ENCODE measurements at regions not wholly inside any gene's neighbourhood (a gene's known extent, or its start where the extent isn't known, plus 50 kb on each side); places are given as distances from the start of the nearest gene placed in this dataset.

DNA sequence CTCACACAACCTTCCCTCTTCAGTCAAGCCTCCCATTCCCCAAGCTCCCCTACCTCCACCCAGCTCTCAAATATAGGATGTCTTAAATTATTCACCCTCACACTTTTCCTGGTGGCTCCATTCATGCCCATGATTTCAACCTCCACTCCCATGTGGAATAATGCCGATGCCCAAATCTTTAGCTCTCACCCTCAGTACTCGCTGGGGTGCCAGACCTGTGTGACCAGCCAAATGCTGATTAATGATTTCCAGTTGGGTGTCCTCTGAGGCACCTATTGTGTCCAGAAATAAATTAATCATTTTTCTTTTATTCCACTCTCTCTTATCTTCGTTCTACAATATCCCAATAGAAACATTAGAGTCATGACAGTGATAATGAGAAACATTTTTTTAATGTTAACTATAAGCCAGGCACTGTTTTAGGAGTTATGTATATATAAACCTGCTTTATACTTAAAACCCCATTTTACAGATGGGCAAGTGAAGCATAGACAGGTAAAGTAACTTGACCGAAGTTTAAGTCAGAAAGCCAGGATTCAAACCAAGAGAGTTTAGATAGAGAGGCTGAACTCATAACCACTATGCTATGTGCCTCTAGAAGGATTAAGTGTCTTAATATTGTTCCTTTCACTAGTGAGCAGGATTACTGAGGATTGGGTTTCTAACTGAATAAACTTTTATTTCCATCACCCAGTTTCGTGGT is 209.7 kb downstream of the DUSP10 start:
- no peak for DNase-seq (ENCODE audit: low read depth, low spot score)
- no peak overlapping the region for H3K9ac ChIP-seq (replicated peaks; ENCODE audit: extremely low read depth, insufficient read depth, low read length)
- no peak overlapping the region for H2AFZ ChIP-seq (ENCODE audit: low read depth, low read length)
- POLR2A ChIA-PET: no interaction called here
- TF ChIP-seq GATA2 (IDR thresholded peaks at IDR 0.05; ENCODE audit: insufficient read depth, insufficient read length, low read depth, low read length): no peak
- TF ChIP-seq JUN (IDR thresholded peaks at IDR 0.05; ENCODE audit: borderline replicate concordance, insufficient read depth, insufficient read length, low read depth): no peak
- TF ChIP-seq FOS (IDR thresholded peaks at IDR 0.05; ENCODE audit: borderline replicate concordance, insufficient read depth, low read length): no peak
- TF ChIP-seq, protein P1, sequence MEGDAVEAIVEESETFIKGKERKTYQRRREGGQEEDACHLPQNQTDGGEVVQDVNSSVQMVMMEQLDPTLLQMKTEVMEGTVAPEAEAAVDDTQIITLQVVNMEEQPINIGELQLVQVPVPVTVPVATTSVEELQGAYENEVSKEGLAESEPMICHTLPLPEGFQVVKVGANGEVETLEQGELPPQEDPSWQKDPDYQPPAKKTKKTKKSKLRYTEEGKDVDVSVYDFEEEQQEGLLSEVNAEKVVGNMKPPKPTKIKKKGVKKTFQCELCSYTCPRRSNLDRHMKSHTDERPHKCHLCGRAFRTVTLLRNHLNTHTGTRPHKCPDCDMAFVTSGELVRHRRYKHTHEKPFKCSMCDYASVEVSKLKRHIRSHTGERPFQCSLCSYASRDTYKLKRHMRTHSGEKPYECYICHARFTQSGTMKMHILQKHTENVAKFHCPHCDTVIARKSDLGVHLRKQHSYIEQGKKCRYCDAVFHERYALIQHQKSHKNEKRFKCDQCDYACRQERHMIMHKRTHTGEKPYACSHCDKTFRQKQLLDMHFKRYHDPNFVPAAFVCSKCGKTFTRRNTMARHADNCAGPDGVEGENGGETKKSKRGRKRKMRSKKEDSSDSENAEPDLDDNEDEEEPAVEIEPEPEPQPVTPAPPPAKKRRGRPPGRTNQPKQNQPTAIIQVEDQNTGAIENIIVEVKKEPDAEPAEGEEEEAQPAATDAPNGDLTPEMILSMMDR (IDR thresholded peaks at IDR 0.05; ENCODE audit: extremely low read depth in 1 of 2, insufficient read depth in 1 of 2, low read depth in 1 of 2, low read length in 2 of 2): no peak
- TF ChIP-seq, protein P2, sequence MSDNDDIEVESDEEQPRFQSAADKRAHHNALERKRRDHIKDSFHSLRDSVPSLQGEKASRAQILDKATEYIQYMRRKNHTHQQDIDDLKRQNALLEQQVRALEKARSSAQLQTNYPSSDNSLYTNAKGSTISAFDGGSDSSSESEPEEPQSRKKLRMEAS (IDR thresholded peaks at IDR 0.05; ENCODE audit: insufficient read depth, insufficient read length): no peak
- no peak for TF ChIP-seq POLR2A (IDR thresholded peaks at IDR 0.05; ENCODE audit: low read depth, low read length)
- TF ChIP-seq EZH2 (IDR thresholded peaks at IDR 0.05; ENCODE audit: borderline replicate concordance, low read depth, low read length, severe bottlenecking): no peak
- TF ChIP-seq POLR2AphosphoS5 (IDR thresholded peaks at IDR 0.05; ENCODE audit: insufficient read depth, low read depth, low read length): no peak
- BruUV-seq (replicated peaks): no TSS peak
- FAIRE-seq: no peak
- H3K4me1 ChIP-seq (ENCODE audit: control insufficient read depth, extremely low read depth, insufficient read depth, low read length): no peaks in the 10 kb centered on the region
- H3K4me2 ChIP-seq (ENCODE audit: insufficient read depth, low read length): no peak overlapping the region
- intact Hi-C loops (cut with micrococcal nuclease) (no loop called here), dilution Hi-C loops (cut with MboI; ENCODE audit: extremely low pct_ligation_motif_present, low sequenced_read_pairs) (no loop called here)
- H4K20me1 ChIP-seq (replicated peaks; ENCODE audit: control insufficient read depth, extremely low read depth, insufficient read depth, low read length): no peaks in the 10 kb centered on the region
- H3K9me3 ChIP-seq (replicated peaks; ENCODE audit: control insufficient read depth, insufficient read depth, low read length): no peaks in the 10 kb centered on the region
- no peaks in the 10 kb centered on the region for H3K79me2 ChIP-seq (ENCODE audit: control insufficient read depth, insufficient read depth, low read length)
- no peak overlapping the region for H3K4me3 ChIP-seq (replicated peaks in 1 of 3; ENCODE audit: insufficient read depth in 1 of 3, low read depth in 1 of 3, low read length in 3 of 3)
- CTCF ChIA-PET: no interaction called here
- no peaks in the 10 kb centered on the region for H3K36me3 ChIP-seq (ENCODE audit: control insufficient read depth in 2 of 2, extremely low read depth in 1 of 2, insufficient read depth in 2 of 2, low read length in 2 of 2)
- H3K9me1 ChIP-seq (replicated peaks; ENCODE audit: control insufficient read depth, extremely low read depth, insufficient read depth, low read length): no peaks in the 10 kb centered on the region
- no peaks in the 10 kb centered on the region for H3K27me3 ChIP-seq (ENCODE audit: control insufficient read depth in 2 of 2, insufficient read depth in 2 of 2, low read length in 2 of 2)
- H3K27ac ChIP-seq (ENCODE audit: insufficient read depth, low read depth, low read length): no peak overlapping the region
